Muscle layer of duodenum (tissue), 2 donors: ENCODE measurements at regions not wholly inside any gene's neighbourhood (a gene's known extent, or its start where the extent isn't known, plus 50 kb on each side); places are given as distances from the start of the nearest gene placed in this dataset.

Experiments used
- H3K27ac ChIP-seq: one replicate; pipeline ENCODE4 v1.7.0; 2013; ENCODE audit warnings: mild to moderate bottlenecking, low read length
- H3K27me3 ChIP-seq: one replicate; pipeline ENCODE4 v1.7.0; 2013; ENCODE audit warnings: low read depth, mild to moderate bottlenecking, control low read depth, low read length
- H3K36me3 ChIP-seq, 2 donors: one replicate each; pipeline ENCODE4 v1.7.0; 2013; ENCODE audit warnings: low read length in 2 of 2, control low read depth in 1 of 2, mild to moderate bottlenecking in 1 of 2; ENCODE audit not compliant: insufficient read depth in 2 of 2, control insufficient read depth in 1 of 2
- H3K4me1 ChIP-seq, 2 donors: one replicate each; pipeline ENCODE4 v1.7.0; 2013; ENCODE audit warnings: low read length in 2 of 2, mild to moderate bottlenecking in 2 of 2, control low read depth in 1 of 2, moderate library complexity in 1 of 2; ENCODE audit not compliant: insufficient read depth in 2 of 2, control insufficient read depth in 1 of 2
- H3K4me3 ChIP-seq, 2 donors: one replicate each; pipeline ENCODE4 v1.7.0; 2013; ENCODE audit warnings: low read length in 2 of 2, low read depth in 1 of 2, mild to moderate bottlenecking in 1 of 2
- H3K9me3 ChIP-seq, 2 donors: one replicate each; pipeline ENCODE4 v1.7.0; 2013; ENCODE audit warnings: low read length in 2 of 2, control low read depth in 1 of 2, mild to moderate bottlenecking in 1 of 2; ENCODE audit not compliant: control insufficient read depth in 1 of 2
- donor health status: healthy.

GRCh38 chr2:19807866-19808265 lies 93.9 kb downstream of the TTC32 start:
- Histone ChIP-seq H3K4me3 (no peak overlapping the region), H3K27me3 (no peaks in the 10 kb centered on the region), H3K36me3 (no peaks in the 10 kb centered on the region), H3K4me1 (no peaks in the 10 kb centered on the region), H3K9me3 (no peaks in the 10 kb centered on the region), H3K27ac (no peak overlapping the region)

- H3K27ac ChIP-seq = no peak overlapping the region
- no peak overlapping the region for H3K4me3 ChIP-seq
- no peaks in the 10 kb centered on the region for H3K4me1 ChIP-seq
- no peaks in the 10 kb centered on the region for H3K27me3 ChIP-seq
- H3K9me3 ChIP-seq = no peaks in the 10 kb centered on the region
- no peaks in the 10 kb centered on the region for H3K36me3 ChIP-seq
Observed at GRCh38 chr2:19807346-19807745, 94.4 kb downstream of the TTC32 start.

- Histone ChIP-seq H3K9me3 (no peaks in the 10 kb centered on the region), H3K27me3 (no peaks in the 10 kb centered on the region), H3K4me1 (no peaks in the 10 kb centered on the region), H3K27ac (no peak overlapping the region), H3K4me3 (no peak overlapping the region), H3K36me3 (no peaks in the 10 kb centered on the region)
Observed at GRCh38 chr2:19806591-19806990, 95.2 kb downstream of the TTC32 start.

DNA sequence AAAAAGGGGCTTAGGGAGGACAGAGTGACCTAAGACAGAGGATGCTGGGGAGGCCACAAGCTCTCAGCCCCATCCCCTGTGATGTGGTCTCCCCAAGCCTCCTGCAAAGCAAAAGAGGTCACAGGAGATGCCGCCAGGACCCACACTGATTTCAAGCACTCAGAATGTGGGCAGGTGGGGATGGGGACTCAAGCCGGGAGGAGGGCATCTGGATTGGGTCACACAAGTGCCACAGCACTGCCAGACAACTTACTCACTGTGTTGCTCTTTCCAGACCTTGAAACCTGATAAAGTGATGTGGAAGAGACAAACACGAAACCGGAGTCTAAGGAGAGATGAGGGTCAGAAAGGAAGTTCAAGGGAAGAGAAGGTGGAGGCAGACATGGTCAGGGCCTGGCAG lies 95.7 kb downstream of the TTC32 start:
- no peaks in the 10 kb centered on the region for H3K4me1 ChIP-seq
- no peak overlapping the region for H3K4me3 ChIP-seq
- no peaks in the 10 kb centered on the region for H3K36me3 ChIP-seq
- H3K27me3 ChIP-seq = no peaks in the 10 kb centered on the region
- no peak overlapping the region for H3K27ac ChIP-seq
- H3K9me3 ChIP-seq = no peaks in the 10 kb centered on the region

- Histone ChIP-seq H3K27me3 (no peaks in the 10 kb centered on the region), H3K4me1 (no peaks in the 10 kb centered on the region), H3K27ac (no peak overlapping the region)
Observed at GRCh38 chr2:19805266-19805665, 96.5 kb downstream of the TTC32 start.

GRCh38 chr2:19804639-19805260 lies 97.0 kb downstream of the TTC32 start:
- H3K27me3 ChIP-seq = no peaks in the 10 kb centered on the region
- no peaks in the 10 kb centered on the region for H3K4me1 ChIP-seq
- no peak overlapping the region for H3K4me3 ChIP-seq
- no peak overlapping the region for H3K27ac ChIP-seq
- H3K36me3 ChIP-seq = no peaks in the 10 kb centered on the region
- H3K9me3 ChIP-seq = no peaks in the 10 kb centered on the region

More at GRCh38 chr2:19805266-19805665, 96.5 kb downstream of the TTC32 start:
- H3K4me3 ChIP-seq = no peak overlapping the region
- no peaks in the 10 kb centered on the region for H3K9me3 ChIP-seq
- no peaks in the 10 kb centered on the region for H3K36me3 ChIP-seq

GRCh38 chr2:19802086-19802841 lies 99.5 kb downstream of the TTC32 start:
- Histone ChIP-seq H3K36me3 (no peaks in the 10 kb centered on the region), H3K9me3 (no peaks in the 10 kb centered on the region), H3K4me3 (no peak overlapping the region)

GRCh38 chr2:19801367-19802080 lies 100.3 kb downstream of the TTC32 start:
- H3K27ac ChIP-seq = no peak overlapping the region
- no peaks in the 10 kb centered on the region for H3K9me3 ChIP-seq
- no peaks in the 10 kb centered on the region for H3K27me3 ChIP-seq

More at GRCh38 chr2:19802086-19802841, 99.5 kb downstream of the TTC32 start:
- Histone ChIP-seq H3K27me3 (no peaks in the 10 kb centered on the region), H3K27ac (no peak overlapping the region), H3K4me1 (no peaks in the 10 kb centered on the region)

DNA sequence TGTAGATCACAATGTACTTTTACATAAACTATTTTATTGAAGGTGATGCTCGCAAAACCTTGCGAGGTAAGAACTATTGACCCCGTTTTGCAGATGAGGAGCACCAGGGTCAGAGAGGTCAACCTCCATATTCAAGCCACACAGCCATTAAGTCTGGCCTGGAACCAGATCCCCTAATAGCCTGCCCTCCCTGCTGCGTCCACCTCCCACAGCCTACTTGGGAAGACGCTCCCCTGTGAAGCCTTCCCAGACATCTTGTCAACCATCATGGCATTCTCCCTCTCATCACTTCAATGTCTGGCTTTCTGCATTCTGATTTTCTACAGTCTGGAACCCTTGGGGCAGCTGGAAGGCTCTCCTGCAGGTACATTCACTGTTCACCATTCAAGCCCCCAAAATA lies 101.0 kb downstream of the TTC32 start:
- no peaks in the 10 kb centered on the region for H3K36me3 ChIP-seq
- no peaks in the 10 kb centered on the region for H3K27me3 ChIP-seq
- H3K9me3 ChIP-seq = no peaks in the 10 kb centered on the region
- H3K27ac ChIP-seq = no peak overlapping the region
- no peaks in the 10 kb centered on the region for H3K4me1 ChIP-seq
- H3K4me3 ChIP-seq = no peak overlapping the region

More at GRCh38 chr2:19801367-19802080, 100.3 kb downstream of the TTC32 start:
- Histone ChIP-seq H3K4me3 (no peak overlapping the region), H3K36me3 (no peaks in the 10 kb centered on the region), H3K4me1 (no peaks in the 10 kb centered on the region)

DNA sequence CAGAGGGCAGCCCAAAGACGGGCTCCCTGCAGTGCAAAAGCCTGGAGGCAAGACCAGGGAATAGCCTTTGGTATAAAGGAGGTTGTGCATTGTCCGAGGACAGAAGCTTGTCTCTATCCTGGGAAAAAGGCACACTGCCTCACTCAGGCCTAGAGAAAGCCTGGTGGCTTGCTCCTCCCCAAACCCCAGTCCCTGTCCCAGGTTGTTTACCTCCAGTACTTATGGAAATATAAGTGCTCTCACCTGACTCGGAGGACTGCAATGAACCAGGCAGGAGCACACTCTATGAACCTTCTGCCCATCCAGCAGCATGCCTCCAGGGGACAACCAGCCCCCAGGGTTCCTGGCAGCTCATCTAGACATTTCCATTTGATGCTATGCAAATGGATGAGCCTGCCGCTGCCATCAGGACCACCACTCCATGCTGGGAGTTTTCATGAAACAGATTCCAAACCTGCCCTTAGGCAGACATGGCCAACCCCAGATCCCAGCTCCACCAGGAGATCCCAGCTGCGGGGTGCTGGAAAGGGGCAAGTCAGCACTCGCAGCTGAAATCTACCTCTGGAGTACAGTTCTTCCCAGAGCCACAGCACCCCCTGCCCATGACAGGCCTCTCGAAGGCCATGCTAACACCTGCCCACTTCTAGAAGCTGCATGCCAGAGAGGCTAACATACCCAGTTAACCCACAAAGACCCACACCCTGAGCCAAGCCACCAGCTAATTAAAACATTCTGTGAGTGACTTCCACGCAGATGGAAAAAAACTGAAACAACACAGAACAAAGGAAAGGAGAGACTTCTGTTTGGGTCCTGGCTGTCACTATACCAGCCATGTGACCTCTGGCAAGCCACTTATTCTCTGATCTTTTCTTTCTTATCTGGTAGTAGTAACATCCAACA lies 101.7 kb downstream of the TTC32 start:
- Histone ChIP-seq H3K27ac (no peak overlapping the region), H3K36me3 (no peaks in the 10 kb centered on the region)

GRCh38 chr2:19797871-19798270 lies 103.9 kb downstream of the TTC32 start:
- H3K27me3 ChIP-seq = no peaks in the 10 kb centered on the region
- H3K9me3 ChIP-seq = no peaks in the 10 kb centered on the region
- H3K36me3 ChIP-seq = no peaks in the 10 kb centered on the region
- no peak overlapping the region for H3K4me3 ChIP-seq
- H3K4me1 ChIP-seq = no peaks in the 10 kb centered on the region
- no peak overlapping the region for H3K27ac ChIP-seq

More for the DNA sequence above, 101.7 kb downstream of the TTC32 start:
- H3K4me3 ChIP-seq = no peak overlapping the region
- no peaks in the 10 kb centered on the region for H3K27me3 ChIP-seq
- H3K4me1 ChIP-seq = no peaks in the 10 kb centered on the region
- no peaks in the 10 kb centered on the region for H3K9me3 ChIP-seq
